Transverse colon (tissue), 4 donors: ENCODE measurements at regions not wholly inside any gene's neighbourhood (a gene's known extent, or its start where the extent isn't known, plus 50 kb on each side); places are given as distances from the start of the nearest gene placed in this dataset.

Experiments used
- CTCF ChIP-seq, 5 experiments: fragments of 200-600 bp in 3 of 5; fragments of 450-650 bp in 2 of 5; sonication (generic) in 3 of 5; IDR thresholded peaks; 1 replicate in 2 of 5; 2 replicates in 3 of 5; pipeline ENCODE4 v1.5.1; 2016 to 2017; ENCODE audit warnings: antibody characterized with exemption in 5 of 5, inconsistent platforms in 3 of 5, mild to moderate bottlenecking in 2 of 5, moderate library complexity in 1 of 5
- EP300 ChIP-seq: sonication (generic); formaldehyde crosslinking; IDR thresholded peaks from one replicate; pipeline ENCODE4 v1.6.1; 2017; ENCODE audit warnings: antibody characterized with exemption, low read depth
- POLR2A ChIP-seq: fragments of 450-650 bp; IDR thresholded peaks from one replicate; pipeline ENCODE4 v1.6.1; 2016; ENCODE audit warnings: antibody characterized with exemption, mild to moderate bottlenecking, moderate library complexity
- POLR2AphosphoS5 ChIP-seq, 3 donors: sonication (generic); formaldehyde crosslinking; IDR thresholded peaks; one replicate each; pipeline ENCODE4 v1.6.1; 2016; ENCODE audit warnings: antibody characterized with exemption in 3 of 3

GRCh38 chr6:98644063-98644462 lies 190.3 kb upstream of the POU3F2 start:
- TF ChIP-seq CTCF (IDR thresholded peaks at IDR 0.05) = no peak
- no peak for TF ChIP-seq POLR2A
- TF ChIP-seq POLR2AphosphoS5 (IDR thresholded peaks at IDR 0.05) = no peak
- no peak for TF ChIP-seq EP300
